Aorta (tissue), 5 donors: ENCODE measurements at regions not wholly inside any gene's neighbourhood (a gene's known extent, or its start where the extent isn't known, plus 50 kb on each side); places are given as distances from the start of the nearest gene placed in this dataset.

ENCODE experiments used
- ATAC-seq: fragments of 200-7000 bp; cut with Tn5 transposase; one replicate; pipeline ENCODE4 v1.9.1; 2022; ENCODE audit warnings: moderate library complexity; ENCODE audit not compliant: low FRiP score
- DNase-seq, 2 donors: peaks; one replicate each; pipeline ENCODE4 v3.0.0-alpha.2; 2020
- H3K27ac ChIP-seq, 2 donors: one replicate each; pipeline ENCODE4 v1.5.1; 2013; ENCODE audit warnings: low read length in 2 of 2, mild to moderate bottlenecking in 2 of 2, moderate library complexity in 2 of 2, control low read depth in 1 of 2, inconsistent platforms in 1 of 2, low read depth in 1 of 2
- H3K27me3 ChIP-seq, 2 donors: one replicate each; pipeline ENCODE4 v1.6.1; 2013; ENCODE audit warnings: control low read depth in 1 of 2, low read length in 1 of 2, mild to moderate bottlenecking in 1 of 2, moderate library complexity in 1 of 2; ENCODE audit not compliant: insufficient read depth in 2 of 2, control insufficient read depth in 1 of 2
- H3K36me3 ChIP-seq, 2 donors: one replicate each; pipeline ENCODE4 v1.6.1; 2013; ENCODE audit warnings: control low read depth in 1 of 2, low read length in 1 of 2, mild to moderate bottlenecking in 1 of 2; ENCODE audit not compliant: insufficient read depth in 2 of 2, control insufficient read depth in 1 of 2
- H3K4me1 ChIP-seq, 2 donors: one replicate each; pipeline ENCODE4 v1.6.1; 2013; ENCODE audit warnings: low read length in 2 of 2, control low read depth in 1 of 2, mild to moderate bottlenecking in 1 of 2, moderate library complexity in 1 of 2; ENCODE audit not compliant: insufficient read depth in 2 of 2, control insufficient read depth in 1 of 2
- H3K4me3 ChIP-seq, 2 donors: one replicate each; pipeline ENCODE4 v1.5.1; 2013; ENCODE audit warnings: low read length in 2 of 2, control low read depth in 1 of 2, mild to moderate bottlenecking in 1 of 2
- H3K9me3 ChIP-seq: one replicate; pipeline ENCODE4 v1.6.1; 2013; ENCODE audit warnings: mild to moderate bottlenecking, low read length; ENCODE audit not compliant: control insufficient read depth
- WGBS, 2 donors: extraction: QIAGEN DNeasy Blood & Tissue Kit; methylation state at CpG; one replicate each; pipeline ENCODE4 v1.1.7; 2013; 5-methylcytosine and 5-hydroxymethylcytosine counted together
- intact Hi-C, 2 donors: fragments of 100-400 bp; cut with DNase I; formaldehyde crosslinking; loops; one replicate each; pipeline versions ENCODE4 v1.14.2 to v1.15.0; 2022
- donor health status: healthy with polysubstance abuse.
- donor health status: Bipolar disorder and iron deficiency.
- donor health status: DM: no; HTN: no; CAD: no.
- donor health status: DM: no; HTN: no; CAD: no.
- donor health status: DM: yes; HTN: yes; CAD: no.

DNA sequence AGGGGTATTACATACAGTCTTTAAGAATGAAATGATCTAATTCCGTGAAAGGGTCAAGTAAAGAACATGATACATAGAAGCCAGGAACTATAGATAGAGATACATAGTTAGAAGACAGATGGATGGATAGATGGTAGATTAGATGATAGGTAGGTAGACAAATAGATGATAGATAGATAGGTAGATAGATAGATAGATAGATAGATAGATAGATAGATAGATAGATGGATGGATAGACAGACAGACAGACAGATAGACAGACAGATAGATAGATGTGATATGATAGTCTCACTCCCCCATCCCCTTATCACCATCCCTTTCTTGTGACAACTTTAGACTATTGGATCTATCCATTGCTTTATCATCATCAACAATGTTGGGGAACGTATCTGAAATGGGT lies 448.2 kb downstream of the METTL4 start:
- H3K9me3 ChIP-seq = no peaks in the 10 kb centered on the region
- intact Hi-C loops = loop anchor here in 1 of 2 donors (10.0 kb wide), 1 partner anchor 78 kb away; no protein-coding TSS in a partner anchor
- ATAC-seq (no peak), DNase-seq (no peak)
- H3K36me3 ChIP-seq = no peaks in the 10 kb centered on the region
- 82 to 83% methylated on average over 2 of the region's 2 CpGs for WGBS, 2 donors
- H3K27ac ChIP-seq = no peak overlapping the region
- no peaks in the 10 kb centered on the region for H3K27me3 ChIP-seq
- no peak overlapping the region for H3K4me3 ChIP-seq
- H3K4me1 ChIP-seq = no peaks in the 10 kb centered on the region

DNA sequence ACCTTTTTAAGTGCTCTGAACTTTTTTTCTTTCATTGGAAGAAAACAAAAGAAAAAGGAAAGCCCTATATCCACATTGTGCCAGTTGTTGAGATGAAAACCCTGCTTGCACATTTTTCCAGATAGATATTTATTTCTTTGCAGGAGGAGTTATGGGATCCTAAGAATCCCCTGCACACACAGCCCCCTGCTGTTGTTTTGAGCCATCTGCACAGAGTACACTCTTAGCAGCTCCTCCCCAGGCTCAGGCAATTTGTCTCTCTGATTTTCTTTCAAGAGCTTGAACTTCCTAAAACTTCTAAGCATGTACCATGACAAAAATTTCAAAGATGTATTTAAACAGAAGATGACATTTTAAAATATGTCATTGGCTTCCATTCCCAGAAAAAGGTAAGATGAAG lies 436.9 kb downstream of the METTL4 start:
- Histone ChIP-seq H3K27me3 (no peaks in the 10 kb centered on the region), H3K36me3 (no peaks in the 10 kb centered on the region), H3K9me3 (no peaks in the 10 kb centered on the region), H3K27ac (no peak overlapping the region), H3K4me3 (no peak overlapping the region), H3K4me1 (no peaks in the 10 kb centered on the region)
- DNase-seq (no peak), ATAC-seq (no peak)
- intact Hi-C loops = no loop called here

DNA sequence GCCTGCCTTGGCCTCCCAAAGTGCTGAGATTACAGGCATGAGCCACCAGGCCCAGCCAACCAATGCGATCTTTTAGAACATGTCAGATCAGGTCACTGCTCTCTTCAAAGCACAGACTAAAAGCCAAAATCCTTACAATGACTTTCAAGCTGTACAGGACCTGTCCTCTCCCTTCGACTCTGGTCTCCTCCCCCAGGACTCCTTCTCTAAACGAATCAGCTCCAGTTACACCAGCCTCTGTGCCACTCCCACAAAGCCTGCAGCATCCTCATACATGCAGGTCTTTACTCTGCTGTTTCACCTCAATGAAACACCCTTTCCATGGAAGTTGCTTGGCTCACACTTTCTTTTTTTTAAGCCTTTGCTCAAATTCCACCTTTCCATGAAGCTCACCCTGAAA lies 436.0 kb downstream of the METTL4 start:
- no peak for ATAC-seq
- H3K9me3 ChIP-seq = no peaks in the 10 kb centered on the region
- H3K27me3 ChIP-seq = no peaks in the 10 kb centered on the region
- no peaks in the 10 kb centered on the region for H3K36me3 ChIP-seq
- no peaks in the 10 kb centered on the region for H3K4me1 ChIP-seq
- WGBS, 2 donors = 54 to 55% methylated on average over 3 of the region's 3 CpGs
- no peak for DNase-seq
- no peak overlapping the region for H3K4me3 ChIP-seq
- intact Hi-C loops = no loop called here
- H3K27ac ChIP-seq = no peak overlapping the region

GRCh38 chr18:2138552-2138951 lies 432.8 kb downstream of the METTL4 start:
- ATAC-seq = no peak
- no peak overlapping the region for H3K4me3 ChIP-seq
- intact Hi-C loops = no loop called here
- no peaks in the 10 kb centered on the region for H3K36me3 ChIP-seq
- H3K9me3 ChIP-seq = no peaks in the 10 kb centered on the region
- WGBS, 2 donors = 89 to 90% methylated on average over 3 of the region's 3 CpGs
- H3K27me3 ChIP-seq = no peaks in the 10 kb centered on the region
- no peaks in the 10 kb centered on the region for H3K4me1 ChIP-seq
- no peak for DNase-seq
- H3K27ac ChIP-seq = no peak overlapping the region

DNA sequence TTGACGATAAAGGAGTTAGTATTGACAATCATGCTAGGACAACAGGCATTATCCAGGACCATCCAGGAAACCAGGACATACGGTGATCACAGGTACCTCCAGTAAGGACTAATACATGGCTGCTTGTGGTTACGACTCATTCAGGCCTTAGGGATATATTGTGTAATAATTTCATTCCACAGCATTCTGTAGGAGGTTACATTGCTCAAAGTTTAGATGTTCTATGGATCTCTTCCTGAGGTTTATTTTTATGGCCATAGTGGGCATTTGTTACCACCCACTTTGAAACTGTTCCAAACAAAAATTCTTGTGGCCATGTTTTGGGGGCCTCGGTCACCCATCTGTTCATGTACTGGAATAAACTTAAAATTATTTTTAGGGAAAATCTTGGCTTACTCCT lies 431.6 kb downstream of the METTL4 start:
- intact Hi-C loops = no loop called here
- ATAC-seq = no peak
- DNase-seq = no peak
- no peaks in the 10 kb centered on the region for H3K9me3 ChIP-seq
- no peaks in the 10 kb centered on the region for H3K27me3 ChIP-seq
- H3K36me3 ChIP-seq = no peaks in the 10 kb centered on the region
- H3K27ac ChIP-seq = no peak overlapping the region
- 80 to 85% methylated on average over 4 of the region's 4 CpGs for WGBS, 2 donors
- H3K4me1 ChIP-seq = no peaks in the 10 kb centered on the region
- H3K4me3 ChIP-seq = no peak overlapping the region

- no peak for ATAC-seq
- no peaks in the 10 kb centered on the region for H3K9me3 ChIP-seq
- DNase-seq = no peak
- H3K36me3 ChIP-seq = no peaks in the 10 kb centered on the region
- no peak overlapping the region for H3K27ac ChIP-seq
- no peaks in the 10 kb centered on the region for H3K27me3 ChIP-seq
- 57 to 66% methylated on average over 1 of the region's 1 CpG for WGBS, 2 donors
- intact Hi-C loops = no loop called here
- H3K4me3 ChIP-seq = no peak overlapping the region
- H3K4me1 ChIP-seq = no peaks in the 10 kb centered on the region
Measured at GRCh38 chr18:2143636-2144035, 427.7 kb downstream of the METTL4 start.

- ATAC-seq = no peak
- Histone ChIP-seq H3K36me3 (no peaks in the 10 kb centered on the region), H3K4me1 (no peaks in the 10 kb centered on the region), H3K27me3 (no peaks in the 10 kb centered on the region), H3K4me3 (no peak overlapping the region), H3K9me3 (peaks cover 1% of the 10 kb centered on the region), H3K27ac (no peak overlapping the region)
- no peak for DNase-seq
- intact Hi-C loops = no loop called here
- 14 to 16% methylated on average over 3 of the region's 3 CpGs for WGBS, 2 donors
Measured at GRCh38 chr18:2144811-2145210, 426.5 kb downstream of the METTL4 start.

DNA sequence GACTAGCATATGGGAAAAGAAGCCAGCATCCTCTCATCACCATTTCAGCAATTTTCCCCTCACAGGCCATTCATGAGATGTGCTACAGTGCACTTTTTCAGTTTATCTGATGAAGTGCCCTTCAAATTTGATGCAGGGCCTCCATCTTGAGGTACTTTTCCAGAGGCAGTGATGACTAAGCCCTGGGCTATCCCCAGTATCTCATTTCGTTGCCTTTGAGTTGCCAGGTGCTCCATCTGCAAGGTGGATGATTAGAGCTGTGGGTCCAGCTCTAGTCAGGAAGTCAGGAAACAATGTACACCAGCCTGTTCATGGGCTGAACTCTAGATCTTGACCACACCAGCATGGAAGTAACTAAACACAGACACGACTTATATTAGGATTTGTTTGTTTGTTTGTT lies 425.2 kb downstream of the METTL4 start:
- 62 to 65% methylated on average over 2 of the region's 2 CpGs for WGBS, 2 donors
- Histone ChIP-seq H3K27ac (no peak overlapping the region), H3K9me3 (peaks cover 1% of the 10 kb centered on the region), H3K36me3 (no peaks in the 10 kb centered on the region), H3K4me1 (no peaks in the 10 kb centered on the region), H3K4me3 (no peak overlapping the region), H3K27me3 (no peaks in the 10 kb centered on the region)
- DNase-seq = no peak
- ATAC-seq = no peak
- intact Hi-C loops = no loop called here

DNA sequence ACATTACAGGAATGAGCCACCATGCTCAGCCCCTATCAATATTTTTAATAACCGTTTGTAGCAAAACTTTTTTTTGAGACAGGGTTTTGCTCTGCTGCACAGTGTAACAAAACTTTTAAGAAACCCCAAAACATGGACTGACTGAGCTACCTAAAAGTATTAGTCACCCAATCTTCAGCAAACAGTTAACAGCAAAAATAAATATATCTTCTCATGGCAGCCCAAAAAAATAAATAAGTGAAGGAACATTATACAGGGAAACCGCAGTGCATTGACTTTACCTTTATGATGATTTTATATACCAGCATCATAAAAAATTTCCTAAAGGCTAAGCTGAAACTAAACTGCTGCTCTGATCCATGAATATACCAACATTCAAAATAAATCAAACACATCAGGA lies 424.6 kb downstream of the METTL4 start:
- ATAC-seq = no peak
- DNase-seq = no peak
- no peak overlapping the region for H3K4me3 ChIP-seq
- peaks cover 1% of the 10 kb centered on the region for H3K9me3 ChIP-seq
- intact Hi-C loops = no loop called here
- H3K36me3 ChIP-seq = no peaks in the 10 kb centered on the region
- 73 to 78% methylated on average over 2 of the region's 2 CpGs for WGBS, 2 donors
- H3K27ac ChIP-seq = no peak overlapping the region
- H3K4me1 ChIP-seq = no peaks in the 10 kb centered on the region
- no peaks in the 10 kb centered on the region for H3K27me3 ChIP-seq
